ENCODE measurements at regions not wholly inside any gene's neighbourhood (a gene's known extent, or its start where the extent isn't known, plus 50 kb on each side); places are given as distances from the start of the nearest gene placed in this dataset.

GRCh38 chr10:6746782-6747181, 166.7 kb upstream of the PRKCQ start:
- 51 to 79% (median 53%) methylated on average over 5 of the region's 5 CpGs for WGBS, 3 donors
- intact Hi-C loops (cut with DNase I) = no loop called here
- TF ChIP-seq EP300 (IDR thresholded peaks at IDR 0.05) (no peak), CTCF (IDR thresholded peaks at IDR 0.05) (no peak), POLR2A (IDR thresholded peaks at IDR 0.05) (no peak)

GRCh38 chr10:6743291-6743849, 163.3 kb upstream of the PRKCQ start:
- no peaks in the 10 kb centered on the region for H3K9me3 ChIP-seq
- no peak for DNase-seq
- WGBS, 3 donors = 56 to 71% (median 58%) methylated on average over 4 of the region's 4 CpGs

More at GRCh38 chr10:6746782-6747181, 166.7 kb upstream of the PRKCQ start:
- no peaks in the 10 kb centered on the region for H3K36me3 ChIP-seq
- H3K9me3 ChIP-seq = no peaks in the 10 kb centered on the region
- no peak overlapping the region for H3K4me3 ChIP-seq
- H3K27me3 ChIP-seq = no peaks in the 10 kb centered on the region
- DNase-seq = no peak
- H3K27ac ChIP-seq = no peak overlapping the region
- H3K4me1 ChIP-seq (ENCODE audit: insufficient read depth) = no peaks in the 10 kb centered on the region

GRCh38 chr10:6741541-6741941, 161.5 kb upstream of the PRKCQ start:
- no peaks in the 10 kb centered on the region for H3K36me3 ChIP-seq
- no peaks in the 10 kb centered on the region for H3K9me3 ChIP-seq
- DNase-seq = no peak
- no peak overlapping the region for H3K4me3 ChIP-seq
- H3K27ac ChIP-seq = no peak overlapping the region
- intact Hi-C loops (cut with DNase I) = no loop called here
- TF ChIP-seq POLR2A (IDR thresholded peaks at IDR 0.05) = no peak
- no peak for TF ChIP-seq EP300 (IDR thresholded peaks at IDR 0.05)
- TF ChIP-seq CTCF (IDR thresholded peaks at IDR 0.05) = no peak
- WGBS, 3 donors = 2 to 11% (median 9%) methylated on average over 3 of the region's 3 CpGs
- no peaks in the 10 kb centered on the region for H3K27me3 ChIP-seq
- H3K4me1 ChIP-seq (ENCODE audit: insufficient read depth) = no peaks in the 10 kb centered on the region

More at GRCh38 chr10:6743291-6743849, 163.3 kb upstream of the PRKCQ start:
- Histone ChIP-seq H3K4me1 (ENCODE audit: insufficient read depth) (no peaks in the 10 kb centered on the region), H3K27me3 (no peaks in the 10 kb centered on the region), H3K27ac (no peak overlapping the region), H3K36me3 (no peaks in the 10 kb centered on the region), H3K4me3 (no peak overlapping the region)
- no peak for TF ChIP-seq EP300 (IDR thresholded peaks at IDR 0.05)
- no peak for TF ChIP-seq CTCF (IDR thresholded peaks at IDR 0.05)
- TF ChIP-seq POLR2A (IDR thresholded peaks at IDR 0.05) = no peak
- intact Hi-C loops (cut with DNase I) = no loop called here

GRCh38 chr10:6739530-6740174, 159.6 kb upstream of the PRKCQ start:
- no peak overlapping the region for H3K27ac ChIP-seq
- 75 to 83% (median 82%) methylated on average over 12 of the region's 12 CpGs for WGBS, 3 donors

More at GRCh38 chr10:6739530-6740174, 159.6 kb upstream of the PRKCQ start:
- H3K36me3 ChIP-seq = no peaks in the 10 kb centered on the region
- H3K4me1 ChIP-seq (ENCODE audit: insufficient read depth) = no peaks in the 10 kb centered on the region
- no peaks in the 10 kb centered on the region for H3K27me3 ChIP-seq
- intact Hi-C loops (cut with DNase I) = no loop called here
- no peak for TF ChIP-seq CTCF (IDR thresholded peaks at IDR 0.05)
- TF ChIP-seq POLR2A (IDR thresholded peaks at IDR 0.05) = no peak
- no peak for TF ChIP-seq EP300 (IDR thresholded peaks at IDR 0.05)
- DNase-seq = no peak
- no peak overlapping the region for H3K4me3 ChIP-seq
- H3K9me3 ChIP-seq = no peaks in the 10 kb centered on the region
